ENCODE measurements at regions not wholly inside any gene's neighbourhood (a gene's known extent, or its start where the extent isn't known, plus 50 kb on each side); places are given as distances from the start of the nearest gene placed in this dataset.
"Not testable (repeated sequence)": the region's sequence is repeated elsewhere in the genome, so short reads cannot be mapped to it uniquely, and the experiment has no call there.

GRCh38 chr3:198157231-198157868 is 197.3 kb downstream of the LMLN start:
- not testable (repeated sequence) for DNase-seq (ENCODE audit: low spot score)
- ATAC-seq (ENCODE audit: low FRiP score) = peak; percentile 57

GRCh38 chr3:198158007-198158406 is 198.0 kb downstream of the LMLN start:
- not testable (repeated sequence) for ATAC-seq (ENCODE audit: low FRiP score); DNase-seq (ENCODE audit: low spot score)

GRCh38 chr3:198167339-198168039 is 207.5 kb downstream of the LMLN start:
- not testable (repeated sequence) for ATAC-seq (ENCODE audit: low FRiP score); DNase-seq (ENCODE audit: low spot score)

- DNase-seq (ENCODE audit: low spot score); ATAC-seq (ENCODE audit: low FRiP score): not testable (repeated sequence)
These were observed 210.8 kb downstream of the LMLN start for GRCh38 chr3:198170781-198171180.

GRCh38 chr3:198173080-198173479 is 213.1 kb downstream of the LMLN start:
- DNase-seq (ENCODE audit: low spot score); ATAC-seq (ENCODE audit: low FRiP score): not testable (repeated sequence)

GRCh38 chr3:198173929-198174574 is 214.0 kb downstream of the LMLN start:
- DNase-seq (ENCODE audit: low spot score); ATAC-seq (ENCODE audit: low FRiP score): not testable (repeated sequence)
